GM23338 (cell line): ENCODE measurements at regions not wholly inside any gene's neighbourhood (a gene's known extent, or its start where the extent isn't known, plus 50 kb on each side); places are given as distances from the start of the nearest gene placed in this dataset.

Source experiments
- ATAC-seq: fragments of 200-7000 bp; cut with Tn5 transposase; 3 replicates; pipeline ENCODE4 v1.9.1; 2020
- DNase-seq: peaks from one replicate; pipeline ENCODE4 v3.0.0-alpha.2; 2015; ENCODE audit warnings: low spot score
- H2AFZ ChIP-seq: fragments of 200-600 bp; sonication (generic); 2 replicates; pipeline ENCODE4 v1.8.0; 2016; ENCODE audit warnings: antibody characterized with exemption, mild to moderate bottlenecking, moderate library complexity
- H3F3A ChIP-seq: fragments of 200-600 bp; sonication (generic); replicated peaks from 2 replicates; pipeline ENCODE4 v1.8.0; 2017; ENCODE audit warnings: antibody characterized with exemption, mixed run types, low read depth
- H3K27ac ChIP-seq: fragments of 200-600 bp; sonication (generic); 2 replicates; pipeline ENCODE4 v1.6.1; 2016; ENCODE audit warnings: low read depth
- H3K27me3 ChIP-seq: fragments of 200-600 bp; sonication (generic); 2 replicates; pipeline ENCODE4 v1.8.0; 2016; ENCODE audit warnings: mild to moderate bottlenecking, mixed run types, moderate library complexity; ENCODE audit not compliant: insufficient read depth
- H3K36me3 ChIP-seq: fragments of 200-600 bp; sonication (generic); 2 replicates; pipeline ENCODE4 v1.8.0; 2016; ENCODE audit warnings: mild to moderate bottlenecking; ENCODE audit not compliant: insufficient read depth
- H3K4me1 ChIP-seq: fragments of 200-600 bp; sonication (generic); 2 replicates; pipeline ENCODE4 v1.8.0; 2016; ENCODE audit warnings: mild to moderate bottlenecking, moderate library complexity; ENCODE audit not compliant: insufficient read depth
- H3K4me2 ChIP-seq: fragments of 200-600 bp; sonication (generic); 2 replicates; pipeline ENCODE4 v1.7.1; 2017; ENCODE audit warnings: mixed run types
- H3K4me3 ChIP-seq: fragments of 200-600 bp; sonication (generic); 2 replicates; pipeline ENCODE4 v1.6.1; 2016; ENCODE audit warnings: mixed run types
- H3K79me2 ChIP-seq: fragments of 200-600 bp; sonication (generic); replicated peaks from 2 replicates; pipeline ENCODE4 v1.8.0; 2017; ENCODE audit warnings: mild to moderate bottlenecking; ENCODE audit not compliant: insufficient read depth
- H3K9me2 ChIP-seq: fragments of 200-600 bp; sonication (generic); 2 replicates; pipeline ENCODE4 v1.8.0; 2017; ENCODE audit not compliant: insufficient read depth
- H4K20me1 ChIP-seq: fragments of 200-600 bp; sonication (generic); replicated peaks from 2 replicates; pipeline ENCODE4 v1.8.0; 2017; ENCODE audit warnings: mild to moderate bottlenecking; ENCODE audit not compliant: insufficient read depth
- H3K27ac Mint-ChIP-seq: 2 replicates; pipeline ENCODE4 v1.8.0; 2020; ENCODE audit warnings: inconsistent platforms, mild to moderate bottlenecking, moderate library complexity, mixed read lengths
- H3K27me3 Mint-ChIP-seq: 3 replicates; pipeline ENCODE4 v1.8.0; 2022; ENCODE audit warnings: low read depth, mild to moderate bottlenecking, moderate library complexity, mixed read lengths, inconsistent platforms; ENCODE audit not compliant: insufficient read depth, poor library complexity
- H3K36me3 Mint-ChIP-seq: 3 replicates; pipeline ENCODE4 v1.8.0; 2021; ENCODE audit warnings: low read depth, mild to moderate bottlenecking, inconsistent platforms, moderate library complexity, mixed read lengths
- H3K4me1 Mint-ChIP-seq: 3 replicates; pipeline ENCODE4 v1.8.0; 2020; ENCODE audit warnings: mild to moderate bottlenecking, inconsistent platforms, mixed read lengths
- H3K4me3 Mint-ChIP-seq: 3 replicates; pipeline ENCODE4 v1.8.0; 2021; ENCODE audit warnings: moderate library complexity, mild to moderate bottlenecking, inconsistent platforms, mixed read lengths
- H3K9me3 Mint-ChIP-seq: 3 replicates; pipeline ENCODE4 v1.8.0; 2020; ENCODE audit warnings: moderate library complexity, mild to moderate bottlenecking, inconsistent platforms, mixed read lengths
- CTCF ChIP-seq, 2 experiments: fragments of 200-600 bp in 1 of 2; sonication (generic) in 1 of 2; conservative IDR thresholded peaks; 2 replicates each; pipeline versions ENCODE4 v1.5.1 to v1.6.1; 2016 to 2017; ENCODE audit warnings: antibody characterized with exemption in 2 of 2, low read depth in 2 of 2, mild to moderate bottlenecking in 2 of 2, moderate library complexity in 1 of 2
- ETS1 ChIP-seq: IDR thresholded peaks from 2 replicates; pipeline ENCODE4 v1.6.1; 2016; ENCODE audit warnings: antibody characterized with exemption
- EZH2 ChIP-seq: fragments of 200-600 bp; sonication (generic); IDR thresholded peaks from one replicate; pipeline ENCODE4 v1.8.0; 2017; ENCODE audit warnings: antibody characterized with exemption, mild to moderate bottlenecking, low read depth; ENCODE audit not compliant: unreplicated experiment
- EZH2phosphoT487 ChIP-seq: fragments of 200-600 bp; sonication (generic); IDR thresholded peaks from one replicate; pipeline ENCODE4 v1.8.1; 2018; ENCODE audit warnings: antibody characterized with exemption; ENCODE audit not compliant: unreplicated experiment
- NANOG ChIP-seq: IDR thresholded peaks from 2 replicates; pipeline ENCODE4 v1.6.1; 2016; ENCODE audit warnings: antibody characterized with exemption, borderline replicate concordance
- POLR2AphosphoS5 ChIP-seq: IDR thresholded peaks from 2 replicates; pipeline ENCODE4 v1.6.1; 2016; ENCODE audit warnings: antibody characterized with exemption, low read depth
- STAT1 ChIP-seq: IDR thresholded peaks from one replicate; pipeline ENCODE4 v1.6.1; 2016; ENCODE audit warnings: antibody characterized with exemption; ENCODE audit not compliant: unreplicated experiment
- ZNF331 ChIP-seq: fragments of 250-450 bp; sonication (Bioruptor Pico); IDR thresholded peaks from 2 replicates; pipeline ENCODE4 v1.5.0; 2020; ENCODE audit warnings: low read depth, mild to moderate bottlenecking, moderate library complexity
- TF ChIP-seq, protein P1 (sequence below): fragments of 250-450 bp; sonication (Bioruptor Pico); IDR thresholded peaks from 2 replicates; pipeline ENCODE4 v1.5.0; 2020; ENCODE audit warnings: mild to moderate bottlenecking, moderate library complexity
- TF ChIP-seq, protein P2 (sequence below): IDR thresholded peaks from one replicate; pipeline ENCODE4 v1.6.1; 2018; ENCODE audit warnings: antibody characterized with exemption; ENCODE audit not compliant: unreplicated experiment

GRCh38 chr3:22296601-22297000 is 545.6 kb upstream of the ZNF385D start (continued):
- TF ChIP-seq, protein P1, sequence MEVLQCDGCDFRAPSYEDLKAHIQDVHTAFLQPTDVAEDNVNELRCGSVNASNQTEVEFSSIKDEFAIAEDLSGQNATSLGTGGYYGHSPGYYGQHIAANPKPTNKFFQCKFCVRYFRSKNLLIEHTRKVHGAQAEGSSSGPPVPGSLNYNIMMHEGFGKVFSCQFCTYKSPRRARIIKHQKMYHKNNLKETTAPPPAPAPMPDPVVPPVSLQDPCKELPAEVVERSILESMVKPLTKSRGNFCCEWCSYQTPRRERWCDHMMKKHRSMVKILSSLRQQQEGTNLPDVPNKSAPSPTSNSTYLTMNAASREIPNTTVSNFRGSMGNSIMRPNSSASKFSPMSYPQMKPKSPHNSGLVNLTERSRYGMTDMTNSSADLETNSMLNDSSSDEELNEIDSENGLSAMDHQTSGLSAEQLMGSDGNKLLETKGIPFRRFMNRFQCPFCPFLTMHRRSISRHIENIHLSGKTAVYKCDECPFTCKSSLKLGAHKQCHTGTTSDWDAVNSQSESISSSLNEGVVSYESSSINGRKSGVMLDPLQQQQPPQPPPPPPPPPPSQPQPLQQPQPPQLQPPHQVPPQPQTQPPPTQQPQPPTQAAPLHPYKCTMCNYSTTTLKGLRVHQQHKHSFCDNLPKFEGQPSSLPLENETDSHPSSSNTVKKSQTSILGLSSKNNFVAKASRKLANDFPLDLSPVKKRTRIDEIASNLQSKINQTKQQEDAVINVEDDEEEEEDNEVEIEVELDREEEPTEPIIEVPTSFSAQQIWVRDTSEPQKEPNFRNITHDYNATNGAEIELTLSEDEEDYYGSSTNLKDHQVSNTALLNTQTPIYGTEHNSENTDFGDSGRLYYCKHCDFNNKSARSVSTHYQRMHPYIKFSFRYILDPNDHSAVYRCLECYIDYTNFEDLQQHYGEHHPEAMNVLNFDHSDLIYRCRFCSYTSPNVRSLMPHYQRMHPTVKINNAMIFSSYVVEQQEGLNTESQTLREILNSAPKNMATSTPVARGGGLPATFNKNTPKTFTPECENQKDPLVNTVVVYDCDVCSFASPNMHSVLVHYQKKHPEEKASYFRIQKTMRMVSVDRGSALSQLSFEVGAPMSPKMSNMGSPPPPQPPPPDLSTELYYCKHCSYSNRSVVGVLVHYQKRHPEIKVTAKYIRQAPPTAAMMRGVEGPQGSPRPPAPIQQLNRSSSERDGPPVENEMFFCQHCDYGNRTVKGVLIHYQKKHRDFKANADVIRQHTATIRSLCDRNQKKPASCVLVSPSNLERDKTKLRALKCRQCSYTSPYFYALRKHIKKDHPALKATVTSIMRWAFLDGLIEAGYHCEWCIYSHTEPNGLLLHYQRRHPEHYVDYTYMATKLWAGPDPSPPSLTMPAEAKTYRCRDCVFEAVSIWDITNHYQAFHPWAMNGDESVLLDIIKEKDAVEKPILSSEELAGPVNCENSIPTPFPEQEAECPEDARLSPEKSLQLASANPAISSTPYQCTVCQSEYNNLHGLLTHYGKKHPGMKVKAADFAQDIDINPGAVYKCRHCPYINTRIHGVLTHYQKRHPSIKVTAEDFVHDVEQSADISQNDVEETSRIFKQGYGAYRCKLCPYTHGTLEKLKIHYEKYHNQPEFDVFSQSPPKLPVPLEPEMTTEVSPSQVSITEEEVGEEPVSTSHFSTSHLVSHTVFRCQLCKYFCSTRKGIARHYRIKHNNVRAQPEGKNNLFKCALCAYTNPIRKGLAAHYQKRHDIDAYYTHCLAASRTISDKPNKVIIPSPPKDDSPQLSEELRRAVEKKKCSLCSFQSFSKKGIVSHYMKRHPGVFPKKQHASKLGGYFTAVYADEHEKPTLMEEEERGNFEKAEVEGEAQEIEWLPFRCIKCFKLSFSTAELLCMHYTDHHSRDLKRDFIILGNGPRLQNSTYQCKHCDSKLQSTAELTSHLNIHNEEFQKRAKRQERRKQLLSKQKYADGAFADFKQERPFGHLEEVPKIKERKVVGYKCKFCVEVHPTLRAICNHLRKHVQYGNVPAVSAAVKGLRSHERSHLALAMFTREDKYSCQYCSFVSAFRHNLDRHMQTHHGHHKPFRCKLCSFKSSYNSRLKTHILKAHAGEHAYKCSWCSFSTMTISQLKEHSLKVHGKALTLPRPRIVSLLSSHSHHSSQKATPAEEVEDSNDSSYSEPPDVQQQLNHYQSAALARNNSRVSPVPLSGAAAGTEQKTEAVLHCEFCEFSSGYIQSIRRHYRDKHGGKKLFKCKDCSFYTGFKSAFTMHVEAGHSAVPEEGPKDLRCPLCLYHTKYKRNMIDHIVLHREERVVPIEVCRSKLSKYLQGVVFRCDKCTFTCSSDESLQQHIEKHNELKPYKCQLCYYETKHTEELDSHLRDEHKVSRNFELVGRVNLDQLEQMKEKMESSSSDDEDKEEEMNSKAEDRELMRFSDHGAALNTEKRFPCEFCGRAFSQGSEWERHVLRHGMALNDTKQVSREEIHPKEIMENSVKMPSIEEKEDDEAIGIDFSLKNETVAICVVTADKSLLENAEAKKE (CRISPR knock-in tag), result no peak
- TF ChIP-seq ETS1 (no peak), EZH2phosphoT487 (no peak), ZNF331 (CRISPR knock-in tag) (no peak), STAT1 (no peak), EZH2 (no peak)

DNA sequence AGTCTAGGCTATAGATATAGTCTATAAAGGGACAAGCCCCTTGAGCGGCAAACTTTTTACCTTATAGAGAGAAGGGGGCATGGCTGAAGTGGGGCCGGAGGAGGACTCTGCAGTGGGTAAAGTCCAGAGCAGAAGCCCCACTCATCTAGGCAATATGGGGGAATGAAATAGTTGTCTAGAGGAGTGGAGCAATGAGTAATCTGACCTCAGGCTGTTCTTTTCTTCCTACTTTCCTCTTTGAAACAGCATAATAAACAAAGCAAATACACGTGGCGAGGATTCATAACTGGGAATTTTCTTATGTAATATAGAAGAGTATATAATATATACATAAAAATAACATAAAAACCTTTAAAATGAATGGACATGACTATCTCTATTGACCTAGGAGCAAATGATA is 546.4 kb upstream of the ZNF385D start:
- Histone ChIP-seq H3K27ac (no peak overlapping the region), H3K36me3 (no peaks in the 10 kb centered on the region), H3K27me3 (no peaks in the 10 kb centered on the region), H3K4me2 (no peak overlapping the region), H3F3A (no peaks in the 10 kb centered on the region), H3K4me1 (no peaks in the 10 kb centered on the region), H2AFZ (no peak overlapping the region), H3K9me2 (no peaks in the 10 kb centered on the region), H3K79me2 (no peaks in the 10 kb centered on the region), H3K4me3 (no peak overlapping the region), H4K20me1 (no peaks in the 10 kb centered on the region)
- ATAC-seq, result no peak
- Mint-ChIP-seq H3K4me1 (no peaks in the 10 kb centered on the region), H3K4me3 (no peak overlapping the region), H3K27ac (no peak overlapping the region), H3K27me3 (no peaks in the 10 kb centered on the region), H3K36me3 (no peaks in the 10 kb centered on the region), H3K9me3 (no peaks in the 10 kb centered on the region)
- TF ChIP-seq EZH2phosphoT487, result no peak
- TF ChIP-seq, protein P2, sequence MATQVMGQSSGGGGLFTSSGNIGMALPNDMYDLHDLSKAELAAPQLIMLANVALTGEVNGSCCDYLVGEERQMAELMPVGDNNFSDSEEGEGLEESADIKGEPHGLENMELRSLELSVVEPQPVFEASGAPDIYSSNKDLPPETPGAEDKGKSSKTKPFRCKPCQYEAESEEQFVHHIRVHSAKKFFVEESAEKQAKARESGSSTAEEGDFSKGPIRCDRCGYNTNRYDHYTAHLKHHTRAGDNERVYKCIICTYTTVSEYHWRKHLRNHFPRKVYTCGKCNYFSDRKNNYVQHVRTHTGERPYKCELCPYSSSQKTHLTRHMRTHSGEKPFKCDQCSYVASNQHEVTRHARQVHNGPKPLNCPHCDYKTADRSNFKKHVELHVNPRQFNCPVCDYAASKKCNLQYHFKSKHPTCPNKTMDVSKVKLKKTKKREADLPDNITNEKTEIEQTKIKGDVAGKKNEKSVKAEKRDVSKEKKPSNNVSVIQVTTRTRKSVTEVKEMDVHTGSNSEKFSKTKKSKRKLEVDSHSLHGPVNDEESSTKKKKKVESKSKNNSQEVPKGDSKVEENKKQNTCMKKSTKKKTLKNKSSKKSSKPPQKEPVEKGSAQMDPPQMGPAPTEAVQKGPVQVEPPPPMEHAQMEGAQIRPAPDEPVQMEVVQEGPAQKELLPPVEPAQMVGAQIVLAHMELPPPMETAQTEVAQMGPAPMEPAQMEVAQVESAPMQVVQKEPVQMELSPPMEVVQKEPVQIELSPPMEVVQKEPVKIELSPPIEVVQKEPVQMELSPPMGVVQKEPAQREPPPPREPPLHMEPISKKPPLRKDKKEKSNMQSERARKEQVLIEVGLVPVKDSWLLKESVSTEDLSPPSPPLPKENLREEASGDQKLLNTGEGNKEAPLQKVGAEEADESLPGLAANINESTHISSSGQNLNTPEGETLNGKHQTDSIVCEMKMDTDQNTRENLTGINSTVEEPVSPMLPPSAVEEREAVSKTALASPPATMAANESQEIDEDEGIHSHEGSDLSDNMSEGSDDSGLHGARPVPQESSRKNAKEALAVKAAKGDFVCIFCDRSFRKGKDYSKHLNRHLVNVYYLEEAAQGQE, result no peak
- TF ChIP-seq ETS1, result no peak
- TF ChIP-seq POLR2AphosphoS5, result no peak
- no peak for TF ChIP-seq NANOG
- TF ChIP-seq CTCF (conservative IDR thresholded peaks at IDR 0.05; ENCODE audit: low read depth in 2 of 2), result no peak
- DNase-seq, result no peak
